Ovary (tissue), 3 donors: ENCODE measurements at regions not wholly inside any gene's neighbourhood (a gene's known extent, or its start where the extent isn't known, plus 50 kb on each side); places are given as distances from the start of the nearest gene placed in this dataset.

ENCODE experiments used
- CTCF ChIP-seq, 3 donors: fragments of 450-650 bp in 2 of 3; fragments of 200-600 bp in 1 of 3; IDR thresholded peaks; one replicate each; pipeline versions ENCODE4 v1.5.1 to v1.8.0; 2016 to 2022; ENCODE audit warnings: antibody characterized with exemption in 3 of 3, mild to moderate bottlenecking in 1 of 3
- POLR2A ChIP-seq: fragments of 450-650 bp; IDR thresholded peaks from one replicate; pipeline ENCODE4 v1.6.1; 2017; ENCODE audit warnings: antibody characterized with exemption, mild to moderate bottlenecking, moderate library complexity
- donor health status: DM: no; HTN: no; CAD: no.

- TF ChIP-seq CTCF (IDR thresholded peaks at IDR 0.05), result no peak
- TF ChIP-seq POLR2A, result no peak
Observed at GRCh38 chr20:19937218-19937617, 79.9 kb upstream of the NAA20 start.
